ENCODE measurements at regions not wholly inside any gene's neighbourhood (a gene's known extent, or its start where the extent isn't known, plus 50 kb on each side); places are given as distances from the start of the nearest gene placed in this dataset.

DNA sequence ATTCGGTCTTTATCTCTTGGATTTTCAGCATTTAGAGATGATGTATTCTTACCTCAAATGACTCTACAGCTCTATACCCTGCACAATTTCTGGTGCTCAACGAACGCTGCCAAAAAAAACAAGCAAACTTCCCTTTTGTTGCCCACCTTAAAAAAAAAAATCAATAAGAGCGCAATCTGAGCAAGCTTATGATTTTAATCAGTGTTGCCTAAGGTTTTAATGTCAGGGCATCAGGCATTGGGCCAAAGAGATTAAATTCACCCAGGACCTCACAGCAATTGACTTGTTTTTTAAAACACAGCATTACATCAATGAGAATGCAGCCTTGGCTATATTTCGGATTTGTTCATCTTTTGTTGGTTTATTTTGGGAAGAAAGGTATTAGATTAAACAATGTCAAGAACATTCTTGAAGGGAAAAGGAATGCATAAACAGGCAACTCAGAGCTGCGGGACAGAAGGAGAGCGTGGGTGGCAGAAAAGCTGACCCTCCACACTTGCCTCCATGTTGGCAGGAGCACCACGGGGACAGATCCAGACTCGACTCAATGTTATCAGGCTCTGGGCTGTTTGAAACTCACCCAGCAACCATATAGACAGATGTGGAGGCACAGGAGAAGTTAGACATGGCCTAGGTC is 127.5 kb upstream of the DAPK1 start:
- Histone ChIP-seq H3K27me3 (ENCODE audit: control insufficient read depth in 2 of 2, insufficient read depth in 2 of 2, low read length in 2 of 2) (no peaks in the 10 kb centered on the region), H2AFZ (ENCODE audit: low read depth, low read length) (no peak overlapping the region), H3K9me1 (replicated peaks; ENCODE audit: control insufficient read depth, extremely low read depth, insufficient read depth, low read length) (no peaks in the 10 kb centered on the region), H3K27ac (ENCODE audit: insufficient read depth, low read depth, low read length) (no peak overlapping the region), H3K9ac (replicated peaks; ENCODE audit: extremely low read depth, insufficient read depth, low read length) (no peak overlapping the region), H4K20me1 (replicated peaks; ENCODE audit: control insufficient read depth, extremely low read depth, insufficient read depth, low read length) (no peaks in the 10 kb centered on the region), H3K4me2 (ENCODE audit: insufficient read depth, low read length) (no peak overlapping the region), H3K36me3 (ENCODE audit: control insufficient read depth in 2 of 2, extremely low read depth in 1 of 2, insufficient read depth in 2 of 2, low read length in 2 of 2) (no peaks in the 10 kb centered on the region), H3K4me3 (replicated peaks in 1 of 3; ENCODE audit: insufficient read depth in 1 of 3, low read depth in 1 of 3, low read length in 3 of 3) (no peak overlapping the region), H3K4me1 (ENCODE audit: control insufficient read depth, extremely low read depth, insufficient read depth, low read length) (no peaks in the 10 kb centered on the region), H3K9me3 (replicated peaks; ENCODE audit: control insufficient read depth, insufficient read depth, low read length) (no peaks in the 10 kb centered on the region), H3K79me2 (ENCODE audit: control insufficient read depth, insufficient read depth, low read length) (no peaks in the 10 kb centered on the region)
- FAIRE-seq (no peak), DNase-seq (ENCODE audit: low read depth, low spot score) (no peak)
- ChIA-PET POLR2A (no interaction called here), CTCF (interaction anchor here (0.8 kb wide), 1 partner anchor 233 kb away, joined by 3 read pairs; no protein-coding TSS in a partner anchor)
- TF ChIP-seq, protein P1, sequence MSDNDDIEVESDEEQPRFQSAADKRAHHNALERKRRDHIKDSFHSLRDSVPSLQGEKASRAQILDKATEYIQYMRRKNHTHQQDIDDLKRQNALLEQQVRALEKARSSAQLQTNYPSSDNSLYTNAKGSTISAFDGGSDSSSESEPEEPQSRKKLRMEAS (IDR thresholded peaks at IDR 0.05; ENCODE audit: insufficient read depth, insufficient read length): no peak
- TF ChIP-seq MYC (IDR thresholded peaks at IDR 0.05; ENCODE audit: low read depth, low read length) (no peak), EZH2 (IDR thresholded peaks at IDR 0.05; ENCODE audit: borderline replicate concordance, low read depth, low read length, severe bottlenecking) (no peak)
- BruUV-seq (replicated peaks): no TSS peak
- intact Hi-C loops (cut with micrococcal nuclease): no loop called here
- dilution Hi-C loops (cut with MboI; ENCODE audit: extremely low pct_ligation_motif_present, low sequenced_read_pairs): no loop called here

DNA sequence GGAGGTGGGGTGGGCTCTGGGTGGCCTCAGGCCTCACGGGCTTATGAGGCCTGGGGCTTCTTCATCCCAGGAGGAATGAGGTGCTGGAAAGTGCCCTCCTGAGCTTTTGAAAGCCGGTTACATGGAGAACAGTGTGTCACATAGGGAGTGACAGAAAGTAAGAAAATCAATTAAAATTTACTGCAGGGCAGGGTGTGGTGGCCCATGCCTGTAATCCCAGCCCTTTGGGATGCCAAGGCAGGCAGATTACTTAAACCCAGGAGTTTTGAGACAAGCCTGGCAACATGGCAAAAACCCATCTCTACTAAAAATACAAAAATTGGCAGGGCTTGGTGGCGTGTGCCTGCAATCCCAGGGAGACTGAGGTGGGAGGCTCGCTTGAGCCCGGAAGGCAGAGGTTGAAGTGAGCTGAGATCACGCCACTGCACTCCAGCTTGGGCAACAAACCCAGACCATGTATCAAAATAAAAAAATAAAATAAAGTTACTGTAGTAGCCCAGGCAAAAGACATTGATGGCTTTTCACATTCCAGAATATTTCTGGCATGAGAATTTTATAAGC is 125.8 kb upstream of the DAPK1 start:
- FAIRE-seq: no peak
- ChIA-PET CTCF (no interaction called here), POLR2A (no interaction called here)
- BruUV-seq (replicated peaks): no TSS peak
- no peak overlapping the region for H2AFZ ChIP-seq (ENCODE audit: low read depth, low read length)
- H4K20me1 ChIP-seq (replicated peaks; ENCODE audit: control insufficient read depth, extremely low read depth, insufficient read depth, low read length): no peaks in the 10 kb centered on the region
- peaks cover 0 to 5% of the 10 kb centered on the region in 2 experiments for H3K27me3 ChIP-seq (ENCODE audit: control insufficient read depth in 2 of 2, insufficient read depth in 2 of 2, low read length in 2 of 2)
- H3K4me3 ChIP-seq (replicated peaks in 1 of 3; ENCODE audit: insufficient read depth in 1 of 3, low read depth in 1 of 3, low read length in 3 of 3): no peak overlapping the region
- no peak overlapping the region for H3K9ac ChIP-seq (replicated peaks; ENCODE audit: extremely low read depth, insufficient read depth, low read length)
- H3K36me3 ChIP-seq (ENCODE audit: control insufficient read depth in 2 of 2, extremely low read depth in 1 of 2, insufficient read depth in 2 of 2, low read length in 2 of 2): no peaks in the 10 kb centered on the region
- no peaks in the 10 kb centered on the region for H3K4me1 ChIP-seq (ENCODE audit: control insufficient read depth, extremely low read depth, insufficient read depth, low read length)
- H3K9me3 ChIP-seq (replicated peaks; ENCODE audit: control insufficient read depth, insufficient read depth, low read length): no peaks in the 10 kb centered on the region
- DNase-seq (ENCODE audit: low read depth, low spot score): no peak
- no peaks in the 10 kb centered on the region for H3K79me2 ChIP-seq (ENCODE audit: control insufficient read depth, insufficient read depth, low read length)
- no peak overlapping the region for H3K27ac ChIP-seq (ENCODE audit: insufficient read depth, low read depth, low read length)
- no peaks in the 10 kb centered on the region for H3K9me1 ChIP-seq (replicated peaks; ENCODE audit: control insufficient read depth, extremely low read depth, insufficient read depth, low read length)
- intact Hi-C loops (cut with micrococcal nuclease): no loop called here
- dilution Hi-C loops (cut with MboI; ENCODE audit: extremely low pct_ligation_motif_present, low sequenced_read_pairs): no loop called here
- H3K4me2 ChIP-seq (ENCODE audit: insufficient read depth, low read length): no peak overlapping the region
- TF ChIP-seq POLR2A (IDR thresholded peaks at IDR 0.05; ENCODE audit: low read depth, low read length) (no peak), GATA2 (IDR thresholded peaks at IDR 0.05; ENCODE audit: insufficient read depth, insufficient read length, low read depth, low read length) (no peak), POLR2AphosphoS5 (IDR thresholded peaks at IDR 0.05; ENCODE audit: insufficient read depth, low read depth, low read length) (no peak), MYC (IDR thresholded peaks at IDR 0.05; ENCODE audit: low read depth, low read length) (no peak), JUN (IDR thresholded peaks at IDR 0.05; ENCODE audit: borderline replicate concordance, insufficient read depth, insufficient read length, low read depth) (no peak), EZH2 (IDR thresholded peaks at IDR 0.05; ENCODE audit: borderline replicate concordance, low read depth, low read length, severe bottlenecking) (no peak), FOS (IDR thresholded peaks at IDR 0.05; ENCODE audit: borderline replicate concordance, insufficient read depth, low read length) (no peak)
- TF ChIP-seq, protein P2, sequence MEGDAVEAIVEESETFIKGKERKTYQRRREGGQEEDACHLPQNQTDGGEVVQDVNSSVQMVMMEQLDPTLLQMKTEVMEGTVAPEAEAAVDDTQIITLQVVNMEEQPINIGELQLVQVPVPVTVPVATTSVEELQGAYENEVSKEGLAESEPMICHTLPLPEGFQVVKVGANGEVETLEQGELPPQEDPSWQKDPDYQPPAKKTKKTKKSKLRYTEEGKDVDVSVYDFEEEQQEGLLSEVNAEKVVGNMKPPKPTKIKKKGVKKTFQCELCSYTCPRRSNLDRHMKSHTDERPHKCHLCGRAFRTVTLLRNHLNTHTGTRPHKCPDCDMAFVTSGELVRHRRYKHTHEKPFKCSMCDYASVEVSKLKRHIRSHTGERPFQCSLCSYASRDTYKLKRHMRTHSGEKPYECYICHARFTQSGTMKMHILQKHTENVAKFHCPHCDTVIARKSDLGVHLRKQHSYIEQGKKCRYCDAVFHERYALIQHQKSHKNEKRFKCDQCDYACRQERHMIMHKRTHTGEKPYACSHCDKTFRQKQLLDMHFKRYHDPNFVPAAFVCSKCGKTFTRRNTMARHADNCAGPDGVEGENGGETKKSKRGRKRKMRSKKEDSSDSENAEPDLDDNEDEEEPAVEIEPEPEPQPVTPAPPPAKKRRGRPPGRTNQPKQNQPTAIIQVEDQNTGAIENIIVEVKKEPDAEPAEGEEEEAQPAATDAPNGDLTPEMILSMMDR (IDR thresholded peaks at IDR 0.05; ENCODE audit: extremely low read depth in 1 of 2, insufficient read depth in 1 of 2, low read depth in 1 of 2, low read length in 2 of 2): no peak
- TF ChIP-seq, protein P1 (IDR thresholded peaks at IDR 0.05; ENCODE audit: insufficient read depth, insufficient read length): no peak

Data from endothelial cell of umbilical vein (primary cell).